Osteoblast (primary cell): ENCODE measurements at regions not wholly inside any gene's neighbourhood (a gene's known extent, or its start where the extent isn't known, plus 50 kb on each side); places are given as distances from the start of the nearest gene placed in this dataset.

Experiments used
- DNase-seq: peaks from one replicate; pipeline ENCODE4 v3.0.0; 2011; ENCODE audit warnings: low spot score, mixed read lengths; ENCODE audit not compliant: insufficient read length; ENCODE audit errors: missing footprints
- H2AFZ ChIP-seq: 2 replicates; pipeline ENCODE4 v1.6.0; 2011; ENCODE audit warnings: mild to moderate bottlenecking, low read length
- H3K27ac ChIP-seq: 2 replicates; pipeline ENCODE4 v1.5.1; 2011; ENCODE audit warnings: mild to moderate bottlenecking, low read depth, low read length, moderate library complexity
- H3K27me3 ChIP-seq: 2 replicates; pipeline ENCODE4 v1.6.0; 2012; ENCODE audit warnings: mild to moderate bottlenecking, control low read depth, inconsistent platforms, low read length, moderate library complexity; ENCODE audit not compliant: insufficient read depth
- H3K36me3 ChIP-seq: 2 replicates; pipeline ENCODE4 v1.5.1; 2011; ENCODE audit warnings: mild to moderate bottlenecking, low read length, control low read depth, moderate library complexity; ENCODE audit not compliant: insufficient read depth
- H3K4me1 ChIP-seq: 2 replicates; pipeline ENCODE4 v1.5.1; 2011; ENCODE audit warnings: mild to moderate bottlenecking, low read length, control low read depth, moderate library complexity; ENCODE audit not compliant: insufficient read depth
- H3K4me2 ChIP-seq: 2 replicates; pipeline ENCODE4 v1.6.0; 2011; ENCODE audit warnings: mild to moderate bottlenecking, low read length; ENCODE audit not compliant: insufficient read depth
- H3K4me3 ChIP-seq: fragments of 200-600 bp; sonication (generic); 3 replicates; pipeline ENCODE4 v1.5.1; 2012; ENCODE audit warnings: mild to moderate bottlenecking, low read length, inconsistent platforms; ENCODE audit not compliant: insufficient read depth
- H3K79me2 ChIP-seq: 2 replicates; pipeline ENCODE4 v1.6.0; 2012; ENCODE audit warnings: mild to moderate bottlenecking, low read length, control low read depth, inconsistent platforms; ENCODE audit not compliant: insufficient read depth
- H3K9me3 ChIP-seq: 2 replicates; pipeline ENCODE4 v1.5.1; 2011; ENCODE audit warnings: low read depth, low read length, control low read depth
- H4K20me1 ChIP-seq: 2 replicates; pipeline ENCODE4 v1.6.0; 2012; ENCODE audit warnings: mild to moderate bottlenecking, low read length, control low read depth; ENCODE audit not compliant: insufficient read depth
- CTCF ChIP-seq: IDR thresholded peaks from 2 replicates; pipeline ENCODE4 v1.5.1; 2011; ENCODE audit warnings: mild to moderate bottlenecking, low read depth, low read length, moderate library complexity; ENCODE audit errors: extremely low read depth

GRCh38 chr12:98110536-98110935 lies 404.9 kb upstream of the TMPO start:
- no peaks in the 10 kb centered on the region for H3K36me3 ChIP-seq
- no peak for DNase-seq
- no peak overlapping the region for H3K27ac ChIP-seq
- H3K9me3 ChIP-seq = no peaks in the 10 kb centered on the region
- H3K4me2 ChIP-seq = no peak overlapping the region
- no peaks in the 10 kb centered on the region for H4K20me1 ChIP-seq
- no peak for TF ChIP-seq CTCF
- no peaks in the 10 kb centered on the region for H3K79me2 ChIP-seq
- no peaks in the 10 kb centered on the region for H3K27me3 ChIP-seq
- no peak overlapping the region for H2AFZ ChIP-seq
- H3K4me3 ChIP-seq = no peak overlapping the region
- H3K4me1 ChIP-seq = no peaks in the 10 kb centered on the region

GRCh38 chr12:98113548-98113947 lies 401.8 kb upstream of the TMPO start:
- TF ChIP-seq CTCF = no peak
- Histone ChIP-seq H2AFZ (no peak overlapping the region), H3K27me3 (no peaks in the 10 kb centered on the region), H3K79me2 (no peaks in the 10 kb centered on the region), H3K9me3 (no peaks in the 10 kb centered on the region), H3K36me3 (no peaks in the 10 kb centered on the region), H3K4me3 (no peak overlapping the region), H3K27ac (no peak overlapping the region), H4K20me1 (no peaks in the 10 kb centered on the region), H3K4me2 (no peak overlapping the region), H3K4me1 (no peaks in the 10 kb centered on the region)
- DNase-seq = no peak

GRCh38 chr12:98121963-98122362 lies 393.4 kb upstream of the TMPO start:
- no peak overlapping the region for H2AFZ ChIP-seq
- H3K4me3 ChIP-seq = no peak overlapping the region
- no peak for TF ChIP-seq CTCF
- H3K79me2 ChIP-seq = no peaks in the 10 kb centered on the region
- no peaks in the 10 kb centered on the region for H4K20me1 ChIP-seq
- H3K4me1 ChIP-seq = no peaks in the 10 kb centered on the region
- no peaks in the 10 kb centered on the region for H3K27me3 ChIP-seq
- no peaks in the 10 kb centered on the region for H3K36me3 ChIP-seq
- no peak for DNase-seq
- H3K9me3 ChIP-seq = no peaks in the 10 kb centered on the region
- H3K4me2 ChIP-seq = no peak overlapping the region
- H3K27ac ChIP-seq = no peak overlapping the region

GRCh38 chr12:98123021-98123461 lies 392.3 kb upstream of the TMPO start:
- no peak overlapping the region for H3K4me2 ChIP-seq
- no peak overlapping the region for H3K4me3 ChIP-seq
- H3K36me3 ChIP-seq = no peaks in the 10 kb centered on the region
- H3K79me2 ChIP-seq = no peaks in the 10 kb centered on the region
- H4K20me1 ChIP-seq = no peaks in the 10 kb centered on the region
- H3K4me1 ChIP-seq = no peaks in the 10 kb centered on the region
- TF ChIP-seq CTCF = no peak
- H3K27me3 ChIP-seq = no peaks in the 10 kb centered on the region
- H2AFZ ChIP-seq = no peak overlapping the region
- H3K9me3 ChIP-seq = no peaks in the 10 kb centered on the region
- no peak for DNase-seq
- H3K27ac ChIP-seq = no peak overlapping the region
